ENCODE measurements at regions not wholly inside any gene's neighbourhood (a gene's known extent, or its start where the extent isn't known, plus 50 kb on each side); places are given as distances from the start of the nearest gene placed in this dataset.

- no peak overlapping the region for H3K27ac ChIP-seq
- TF ChIP-seq, protein P1, sequence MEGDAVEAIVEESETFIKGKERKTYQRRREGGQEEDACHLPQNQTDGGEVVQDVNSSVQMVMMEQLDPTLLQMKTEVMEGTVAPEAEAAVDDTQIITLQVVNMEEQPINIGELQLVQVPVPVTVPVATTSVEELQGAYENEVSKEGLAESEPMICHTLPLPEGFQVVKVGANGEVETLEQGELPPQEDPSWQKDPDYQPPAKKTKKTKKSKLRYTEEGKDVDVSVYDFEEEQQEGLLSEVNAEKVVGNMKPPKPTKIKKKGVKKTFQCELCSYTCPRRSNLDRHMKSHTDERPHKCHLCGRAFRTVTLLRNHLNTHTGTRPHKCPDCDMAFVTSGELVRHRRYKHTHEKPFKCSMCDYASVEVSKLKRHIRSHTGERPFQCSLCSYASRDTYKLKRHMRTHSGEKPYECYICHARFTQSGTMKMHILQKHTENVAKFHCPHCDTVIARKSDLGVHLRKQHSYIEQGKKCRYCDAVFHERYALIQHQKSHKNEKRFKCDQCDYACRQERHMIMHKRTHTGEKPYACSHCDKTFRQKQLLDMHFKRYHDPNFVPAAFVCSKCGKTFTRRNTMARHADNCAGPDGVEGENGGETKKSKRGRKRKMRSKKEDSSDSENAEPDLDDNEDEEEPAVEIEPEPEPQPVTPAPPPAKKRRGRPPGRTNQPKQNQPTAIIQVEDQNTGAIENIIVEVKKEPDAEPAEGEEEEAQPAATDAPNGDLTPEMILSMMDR (conservative IDR thresholded peaks at IDR 0.05): no peak
- TF ChIP-seq ZFX (IDR thresholded peaks at IDR 0.05): no peak
These were observed 136.1 kb downstream of the DCAF12L2 start for GRCh38 chrX:126030021-126030420.

- H3K27ac ChIP-seq: no peak overlapping the region
- TF ChIP-seq, protein P1 (conservative IDR thresholded peaks at IDR 0.05): no peak
- TF ChIP-seq ZFX (IDR thresholded peaks at IDR 0.05): no peak
These were observed 102.1 kb downstream of the DCAF12L2 start for GRCh38 chrX:126063984-126064383.

DNA sequence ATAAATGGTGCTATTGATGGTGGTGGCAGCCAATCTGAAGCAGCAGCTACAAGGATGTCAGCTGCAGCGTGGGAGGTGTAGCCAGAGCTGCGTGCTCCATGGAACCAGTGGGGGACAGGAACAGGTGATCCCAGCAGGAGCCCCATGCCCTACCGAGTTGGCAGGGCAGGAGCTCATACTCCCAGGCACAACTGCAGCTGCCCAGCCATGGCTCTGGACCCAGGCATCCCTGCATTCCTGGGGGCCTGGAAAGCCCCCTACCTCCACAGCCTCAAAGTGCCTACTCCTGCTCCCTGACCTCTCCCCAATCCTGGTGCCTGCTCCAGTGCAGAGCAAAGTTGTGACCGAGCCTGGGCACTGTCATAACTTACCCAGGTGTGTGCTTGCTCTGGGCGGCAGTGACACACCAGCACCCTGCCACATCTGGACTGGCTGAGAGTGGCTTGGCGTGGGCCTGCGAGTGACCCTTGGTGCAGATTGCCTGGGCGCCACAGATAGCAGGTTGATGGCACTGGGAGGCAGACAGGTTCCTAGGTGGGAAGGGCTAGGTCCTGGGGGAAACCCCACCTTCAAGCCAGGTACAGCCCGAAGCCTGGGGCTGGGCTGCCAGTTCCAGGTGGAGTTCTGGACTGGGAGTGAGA lies 101.1 kb downstream of the DCAF12L2 start:
- H3K27ac ChIP-seq: no peak overlapping the region
- TF ChIP-seq, protein P1 (conservative IDR thresholded peaks at IDR 0.05): no peak
- TF ChIP-seq ZFX (IDR thresholded peaks at IDR 0.05): no peak

- TF ChIP-seq, protein P1 (conservative IDR thresholded peaks at IDR 0.05): no peak
- TF ChIP-seq ZFX (IDR thresholded peaks at IDR 0.05): no peak
- H3K27ac ChIP-seq: no peak overlapping the region
These were observed 100.0 kb downstream of the DCAF12L2 start for GRCh38 chrX:126065901-126066660.

Measured in C4-2B (cell line).